ENCODE measurements at regions not wholly inside any gene's neighbourhood (a gene's known extent, or its start where the extent isn't known, plus 50 kb on each side); places are given as distances from the start of the nearest gene placed in this dataset.

- ChIA-PET CTCF (no interaction called here), POLR2A (no interaction called here)
- Histone ChIP-seq H3K27me3 (ENCODE audit: control insufficient read depth, insufficient read depth, low read length) (no peaks in the 10 kb centered on the region), H3K4me3 (ENCODE audit: low read depth, low read length) (no peak overlapping the region), H3K36me3 (ENCODE audit: control insufficient read depth, insufficient read depth, low read length) (no peaks in the 10 kb centered on the region)
- no peak for DNase-seq (ENCODE audit: low read depth)
- TF ChIP-seq, protein P1, sequence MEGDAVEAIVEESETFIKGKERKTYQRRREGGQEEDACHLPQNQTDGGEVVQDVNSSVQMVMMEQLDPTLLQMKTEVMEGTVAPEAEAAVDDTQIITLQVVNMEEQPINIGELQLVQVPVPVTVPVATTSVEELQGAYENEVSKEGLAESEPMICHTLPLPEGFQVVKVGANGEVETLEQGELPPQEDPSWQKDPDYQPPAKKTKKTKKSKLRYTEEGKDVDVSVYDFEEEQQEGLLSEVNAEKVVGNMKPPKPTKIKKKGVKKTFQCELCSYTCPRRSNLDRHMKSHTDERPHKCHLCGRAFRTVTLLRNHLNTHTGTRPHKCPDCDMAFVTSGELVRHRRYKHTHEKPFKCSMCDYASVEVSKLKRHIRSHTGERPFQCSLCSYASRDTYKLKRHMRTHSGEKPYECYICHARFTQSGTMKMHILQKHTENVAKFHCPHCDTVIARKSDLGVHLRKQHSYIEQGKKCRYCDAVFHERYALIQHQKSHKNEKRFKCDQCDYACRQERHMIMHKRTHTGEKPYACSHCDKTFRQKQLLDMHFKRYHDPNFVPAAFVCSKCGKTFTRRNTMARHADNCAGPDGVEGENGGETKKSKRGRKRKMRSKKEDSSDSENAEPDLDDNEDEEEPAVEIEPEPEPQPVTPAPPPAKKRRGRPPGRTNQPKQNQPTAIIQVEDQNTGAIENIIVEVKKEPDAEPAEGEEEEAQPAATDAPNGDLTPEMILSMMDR (IDR thresholded peaks at IDR 0.05; ENCODE audit: insufficient read depth, low read depth, low read length) = no peak
These were observed 578.3 kb downstream of the CMPK2 start for GRCh38 chr2:6287406-6287805.

DNA sequence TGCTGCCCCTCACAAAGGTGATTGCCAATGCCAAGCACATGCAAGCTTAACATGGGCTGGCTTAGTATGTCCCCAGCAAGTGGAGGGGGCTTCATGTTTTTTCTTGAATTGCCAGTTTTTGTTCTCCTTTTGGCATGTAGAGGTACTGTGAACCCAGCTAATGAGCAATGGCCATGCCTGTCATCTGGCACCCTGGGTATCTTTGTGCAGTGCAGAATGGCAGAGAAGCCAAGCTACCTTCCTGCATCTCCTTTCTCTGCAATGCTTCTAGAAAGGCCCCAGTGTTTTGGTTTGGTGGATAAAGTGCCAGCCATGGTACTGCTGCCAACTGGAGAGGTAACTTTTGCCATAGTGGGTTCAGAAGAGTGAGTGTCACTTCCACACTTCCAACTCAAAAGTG, 576.9 kb downstream of the CMPK2 start:
- no peak for DNase-seq (ENCODE audit: low read depth)
- TF ChIP-seq, protein P1 (IDR thresholded peaks at IDR 0.05; ENCODE audit: insufficient read depth, low read depth, low read length) = no peak
- no peak overlapping the region for H3K4me3 ChIP-seq (ENCODE audit: low read depth, low read length)
- CTCF ChIA-PET = no interaction called here
- H3K36me3 ChIP-seq (ENCODE audit: control insufficient read depth, insufficient read depth, low read length) = no peaks in the 10 kb centered on the region
- no peaks in the 10 kb centered on the region for H3K27me3 ChIP-seq (ENCODE audit: control insufficient read depth, insufficient read depth, low read length)
- POLR2A ChIA-PET = no interaction called here

- Histone ChIP-seq H3K27me3 (ENCODE audit: control insufficient read depth, insufficient read depth, low read length) (no peaks in the 10 kb centered on the region), H3K36me3 (ENCODE audit: control insufficient read depth, insufficient read depth, low read length) (no peaks in the 10 kb centered on the region), H3K4me3 (ENCODE audit: low read depth, low read length) (no peak overlapping the region)
- no peak for DNase-seq (ENCODE audit: low read depth)
- ChIA-PET CTCF (no interaction called here), POLR2A (no interaction called here)
- TF ChIP-seq, protein P1 (IDR thresholded peaks at IDR 0.05; ENCODE audit: insufficient read depth, low read depth, low read length) = no peak
These were observed 575.3 kb downstream of the CMPK2 start for GRCh38 chr2:6290217-6291015.

- H3K4me3 ChIP-seq (ENCODE audit: low read depth, low read length) = no peak overlapping the region
- H3K27me3 ChIP-seq (ENCODE audit: control insufficient read depth, insufficient read depth, low read length) = no peaks in the 10 kb centered on the region
- no peaks in the 10 kb centered on the region for H3K36me3 ChIP-seq (ENCODE audit: control insufficient read depth, insufficient read depth, low read length)
- POLR2A ChIA-PET = no interaction called here
- DNase-seq (ENCODE audit: low read depth) = no peak
- CTCF ChIA-PET = no interaction called here
- TF ChIP-seq, protein P1 (IDR thresholded peaks at IDR 0.05; ENCODE audit: insufficient read depth, low read depth, low read length) = no peak
These were observed 570.9 kb downstream of the CMPK2 start for GRCh38 chr2:6294791-6295190.

GRCh38 chr2:6297238-6297637, 568.5 kb downstream of the CMPK2 start:
- ChIA-PET CTCF (no interaction called here), POLR2A (no interaction called here)

More at GRCh38 chr2:6297238-6297637, 568.5 kb downstream of the CMPK2 start:
- TF ChIP-seq, protein P1 (IDR thresholded peaks at IDR 0.05; ENCODE audit: insufficient read depth, low read depth, low read length) = no peak
- H3K4me3 ChIP-seq (ENCODE audit: low read depth, low read length) = no peak overlapping the region
- H3K27me3 ChIP-seq (ENCODE audit: control insufficient read depth, insufficient read depth, low read length) = no peaks in the 10 kb centered on the region
- no peaks in the 10 kb centered on the region for H3K36me3 ChIP-seq (ENCODE audit: control insufficient read depth, insufficient read depth, low read length)
- DNase-seq (ENCODE audit: low read depth) = no peak
